ENCODE measurements at regions not wholly inside any gene's neighbourhood (a gene's known extent, or its start where the extent isn't known, plus 50 kb on each side); places are given as distances from the start of the nearest gene placed in this dataset.
"Not testable (repeated sequence)": the region's sequence is repeated elsewhere in the genome, so short reads cannot be mapped to it uniquely, and the experiment has no call there.

DNA sequence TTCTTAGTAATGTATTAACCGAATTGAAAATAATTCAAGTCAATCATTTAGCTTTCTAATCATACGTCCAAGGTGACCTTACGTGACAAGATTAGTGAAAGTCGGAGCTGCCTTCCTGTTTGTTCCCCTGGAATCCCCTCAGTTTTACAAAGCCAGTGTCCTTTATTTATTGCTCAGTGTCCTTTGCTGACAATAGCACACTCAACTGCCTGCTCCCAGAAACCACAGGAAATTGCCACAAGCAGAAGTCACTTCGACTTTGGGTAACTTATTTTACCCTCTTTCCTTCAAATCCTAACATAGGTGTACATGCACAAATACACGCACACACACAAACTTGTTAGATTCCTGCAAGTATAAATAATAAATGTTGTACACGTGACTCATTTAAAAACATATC, 1167.7 kb upstream of the ADGRB3 start:
- DNase-seq = no peak

- DNase-seq = not testable (repeated sequence)
Observed at GRCh38 chr6:67462725-67463124, 1172.4 kb upstream of the ADGRB3 start.

GRCh38 chr6:67459556-67459955, 1175.5 kb upstream of the ADGRB3 start:
- no peak for DNase-seq

DNA sequence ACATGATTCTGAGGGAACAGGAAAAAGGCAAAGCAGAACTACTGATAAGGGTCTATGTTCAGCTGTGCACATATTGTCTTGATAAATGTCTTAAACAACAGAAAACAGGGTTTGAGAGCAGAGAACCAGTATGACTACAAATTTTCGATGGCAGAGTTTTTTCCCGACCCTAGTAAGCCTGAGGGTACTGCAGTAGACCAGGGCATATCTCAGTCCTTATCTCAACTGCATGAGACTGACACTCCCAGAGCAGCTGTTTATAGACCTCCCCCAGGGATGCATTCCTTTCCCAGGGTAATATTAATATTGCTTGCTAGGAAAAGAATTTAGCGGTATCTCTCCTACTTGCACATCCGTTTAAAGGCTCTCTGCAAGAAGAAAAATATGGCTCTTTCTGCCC, 1176.8 kb upstream of the ADGRB3 start:
- no peak for DNase-seq

GRCh38 chr6:67451874-67452273, 1183.2 kb upstream of the ADGRB3 start:
- DNase-seq = no peak

DNA sequence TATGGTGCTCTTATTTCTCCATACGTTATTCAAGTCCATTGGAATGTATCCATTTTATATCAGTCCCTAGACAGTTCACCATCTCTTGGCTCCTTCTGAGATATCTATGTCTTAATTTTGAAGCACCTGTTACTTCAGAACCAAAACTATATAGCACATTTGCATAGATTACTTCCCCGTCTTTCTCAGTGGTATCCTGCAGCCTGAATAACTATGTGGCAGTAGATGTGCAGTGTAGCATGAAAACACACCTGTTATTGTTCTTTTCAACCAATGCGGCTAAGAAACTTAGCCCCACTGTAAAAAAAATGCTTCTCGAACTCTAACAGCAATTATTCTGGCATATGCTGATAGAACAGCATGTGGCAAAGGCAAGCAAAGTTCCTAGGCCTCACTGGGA, 1184.4 kb upstream of the ADGRB3 start:
- DNase-seq = no peak

DNA sequence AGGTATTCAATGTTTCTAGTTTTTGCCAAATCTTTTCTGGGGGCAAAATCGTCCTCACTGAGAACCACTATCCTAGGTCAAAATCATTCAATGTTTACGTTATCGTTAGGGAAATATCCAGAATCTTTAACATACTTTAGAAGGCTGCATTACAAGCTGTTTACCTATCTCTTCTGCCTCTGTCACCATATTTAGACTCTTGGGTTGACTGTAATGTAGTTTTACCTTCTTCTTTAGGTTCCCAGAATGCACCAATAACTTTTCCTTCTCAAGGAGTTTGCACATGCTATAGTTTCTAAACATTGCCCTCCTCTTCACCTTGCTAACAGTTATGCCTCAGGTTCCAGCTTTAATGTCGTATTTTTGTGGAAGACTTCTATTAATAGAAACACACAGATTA, 1185.5 kb upstream of the ADGRB3 start:
- DNase-seq = no peak

DNA sequence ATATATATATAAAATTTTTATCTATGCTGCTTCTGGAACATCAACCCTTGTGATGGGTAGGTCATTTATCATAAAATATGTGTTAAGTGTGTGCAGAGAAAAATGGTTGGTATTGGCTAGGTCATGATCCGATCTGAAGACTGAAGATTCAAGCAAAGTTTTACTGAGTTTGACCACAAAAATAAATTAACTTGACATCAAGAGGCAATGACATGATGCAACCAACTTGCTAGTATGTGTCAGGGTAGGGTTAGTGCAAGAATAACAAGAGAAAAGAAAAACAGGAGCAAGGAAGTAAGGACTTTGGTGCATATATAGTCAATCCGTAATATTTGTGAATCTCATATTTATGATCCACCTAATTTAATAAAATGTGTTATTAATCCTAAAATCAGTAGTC, 1202.0 kb upstream of the ADGRB3 start:
- no peak for DNase-seq

GRCh38 chr6:67431076-67431475, 1204.0 kb upstream of the ADGRB3 start:
- DNase-seq = no peak

- DNase-seq = not testable (repeated sequence)
Observed at GRCh38 chr6:67426686-67427085, 1208.4 kb upstream of the ADGRB3 start.

DNA sequence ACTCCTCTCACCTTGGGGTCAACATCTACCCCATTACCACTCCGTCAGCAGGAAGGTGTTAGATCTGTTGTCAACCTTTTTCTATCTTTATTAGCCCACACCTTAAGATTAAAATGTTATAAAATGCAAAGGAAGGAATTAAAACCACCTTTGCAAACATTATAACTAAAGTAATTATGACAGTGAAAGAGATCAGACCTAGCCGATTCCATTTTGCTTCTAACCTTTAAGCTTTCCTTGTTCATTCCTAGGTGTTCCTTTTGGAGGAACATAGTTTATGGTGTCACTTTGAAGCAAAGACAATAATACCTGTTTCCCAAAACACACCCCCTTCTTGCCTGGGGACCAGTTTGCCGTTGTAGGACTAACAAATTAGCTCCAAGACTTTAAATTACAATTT, 1223.0 kb upstream of the ADGRB3 start:
- no peak for DNase-seq

GRCh38 chr6:67411036-67411435, 1224.0 kb upstream of the ADGRB3 start:
- no peak for DNase-seq

- no peak for DNase-seq
Observed at GRCh38 chr6:67394254-67394653, 1240.8 kb upstream of the ADGRB3 start.

DNA sequence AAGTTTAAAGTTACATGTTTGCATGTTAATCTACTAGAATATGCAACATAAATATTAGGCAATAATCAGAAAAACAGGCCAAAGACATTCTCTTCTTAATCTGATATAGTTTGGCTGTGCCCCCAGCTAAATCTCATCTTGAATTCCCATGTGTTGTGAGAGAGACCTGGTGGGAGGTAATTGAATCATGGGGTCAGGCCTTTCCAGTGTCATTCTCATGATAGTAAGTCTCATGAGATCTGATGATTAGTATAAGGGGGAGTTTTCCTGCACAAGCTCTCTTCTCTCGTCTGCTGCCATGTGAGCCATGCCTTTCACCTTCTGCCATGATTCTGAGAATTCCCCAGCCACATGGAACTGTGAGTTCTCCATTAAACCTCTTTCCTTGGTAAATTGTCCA, 1241.7 kb upstream of the ADGRB3 start:
- DNase-seq = no peak

GRCh38 chr6:67391955-67392354, 1243.1 kb upstream of the ADGRB3 start:
- no peak for DNase-seq

DNA sequence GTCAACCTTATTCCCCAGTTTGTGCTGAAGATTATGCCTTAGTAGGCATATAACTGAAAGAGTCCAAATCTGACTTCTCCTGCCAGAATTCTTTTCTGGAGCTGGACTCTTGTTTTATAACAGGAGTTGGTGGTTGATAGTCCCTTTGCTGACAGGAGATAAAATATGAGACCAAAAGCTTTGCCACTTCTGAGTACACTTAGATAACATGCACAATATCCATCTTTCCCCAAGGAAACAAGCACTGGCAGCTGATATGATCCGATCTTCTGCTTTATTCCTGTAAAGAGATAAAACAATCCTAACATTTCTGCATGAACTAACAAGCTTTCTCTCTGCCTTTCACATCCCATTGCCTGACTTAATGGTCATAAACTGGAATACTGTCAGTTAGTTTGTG, 1265.4 kb upstream of the ADGRB3 start:
- DNase-seq = no peak

GRCh38 chr6:67362976-67363375, 1272.1 kb upstream of the ADGRB3 start:
- DNase-seq = no peak

DNA sequence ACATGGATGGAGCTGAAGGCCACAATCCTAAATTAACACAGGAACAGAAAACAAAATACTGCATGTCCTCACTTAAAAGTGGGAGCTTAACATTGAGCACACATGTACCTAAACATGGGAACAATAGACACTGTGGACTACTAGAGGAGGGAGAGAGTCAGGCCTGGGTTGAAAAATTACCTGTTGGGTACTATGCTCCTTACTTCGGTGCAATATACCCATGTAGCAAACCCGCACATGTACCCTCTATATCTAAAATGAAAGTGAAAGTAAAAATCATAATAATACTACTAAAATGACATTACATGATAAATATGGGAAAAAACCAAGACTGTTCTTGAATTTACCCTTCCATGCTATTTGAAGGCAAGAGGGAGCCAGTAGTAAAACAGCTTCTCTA, 1273.8 kb upstream of the ADGRB3 start:
- no peak for DNase-seq

GRCh38 chr6:67358241-67358640, 1276.8 kb upstream of the ADGRB3 start:
- DNase-seq = no peak

GRCh38 chr6:67353861-67354260, 1281.2 kb upstream of the ADGRB3 start:
- DNase-seq = no peak

DNA sequence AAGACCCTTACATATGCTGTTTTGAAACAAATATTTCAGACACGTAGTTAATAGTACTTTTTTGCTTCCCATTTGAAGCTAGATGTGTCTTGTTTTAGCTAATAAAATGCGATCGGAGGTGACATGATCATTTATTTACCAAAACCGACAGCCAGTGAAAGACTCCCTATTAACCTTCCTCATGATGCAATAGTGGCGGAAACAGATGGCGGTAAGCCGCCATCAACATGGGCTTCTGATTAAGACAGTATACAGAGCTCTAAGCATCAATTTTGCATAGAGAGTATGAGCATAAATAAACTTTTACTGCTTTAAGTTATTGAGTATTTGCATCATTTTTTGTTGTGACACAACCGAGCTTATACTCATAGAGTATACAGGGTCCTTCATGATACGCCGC, 1282.4 kb upstream of the ADGRB3 start:
- no peak for DNase-seq

DNA sequence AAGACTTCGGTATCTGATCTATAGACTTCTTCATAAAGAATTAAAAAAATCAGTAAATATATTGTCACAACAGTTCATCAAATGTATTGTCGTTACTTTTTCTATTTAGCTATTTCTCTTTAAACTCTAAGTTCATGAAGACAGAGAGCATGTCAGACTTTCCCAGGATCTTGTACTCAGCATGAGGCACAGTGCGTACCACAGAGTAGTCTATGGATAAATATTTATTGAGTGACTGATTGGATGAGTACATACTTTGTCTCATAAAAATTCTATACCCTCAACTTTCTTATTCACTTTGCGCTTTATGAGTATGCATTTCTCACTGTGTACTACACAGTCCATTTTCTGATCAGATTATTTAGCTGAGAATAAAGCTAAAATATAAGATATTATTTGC, 1284.4 kb upstream of the ADGRB3 start:
- DNase-seq = no peak

- DNase-seq = no peak
Observed at GRCh38 chr6:67345946-67346345, 1289.1 kb upstream of the ADGRB3 start.

- no peak for DNase-seq
Observed at GRCh38 chr6:67336014-67336413, 1299.1 kb upstream of the ADGRB3 start.

DNA sequence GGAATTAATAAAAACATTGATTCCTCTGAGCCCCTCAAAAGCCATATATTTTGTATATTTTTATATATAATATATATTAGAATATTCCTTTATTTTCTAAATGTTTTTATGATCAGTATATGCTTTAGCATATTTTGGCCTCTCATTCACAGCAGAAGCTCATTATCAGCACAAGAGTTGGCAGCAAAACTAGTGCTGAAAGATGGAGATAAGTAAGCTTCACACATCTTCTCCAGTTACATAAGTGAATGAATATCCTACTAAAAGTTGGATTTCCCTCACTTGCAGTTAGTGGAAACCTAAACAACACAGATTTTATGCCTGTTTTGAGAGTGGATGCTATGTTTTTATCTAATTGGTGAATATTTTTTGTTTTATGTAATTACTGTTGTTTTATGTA, 1303.8 kb upstream of the ADGRB3 start:
- DNase-seq = no peak

DNA sequence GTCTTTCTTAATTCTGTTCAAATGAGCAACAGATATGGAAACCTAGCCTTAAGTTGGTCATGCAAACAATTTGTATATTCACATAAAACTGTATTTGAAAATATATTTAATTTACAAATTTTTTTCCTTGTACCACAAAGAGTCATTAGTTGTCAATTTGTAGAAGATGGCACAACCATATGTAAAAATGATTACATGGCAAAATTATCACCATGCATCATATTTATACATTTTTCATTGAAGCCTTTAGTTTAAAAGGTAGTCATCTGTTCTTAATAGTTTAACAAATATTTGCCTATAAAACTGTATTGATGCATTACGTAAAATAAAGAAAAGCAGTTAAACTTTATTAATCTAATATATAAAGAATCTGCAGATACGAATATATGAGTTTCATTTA, 1306.8 kb upstream of the ADGRB3 start:
- DNase-seq = no peak
